ENCODE measurements at regions not wholly inside any gene's neighbourhood (a gene's known extent, or its start where the extent isn't known, plus 50 kb on each side); places are given as distances from the start of the nearest gene placed in this dataset.

DNA sequence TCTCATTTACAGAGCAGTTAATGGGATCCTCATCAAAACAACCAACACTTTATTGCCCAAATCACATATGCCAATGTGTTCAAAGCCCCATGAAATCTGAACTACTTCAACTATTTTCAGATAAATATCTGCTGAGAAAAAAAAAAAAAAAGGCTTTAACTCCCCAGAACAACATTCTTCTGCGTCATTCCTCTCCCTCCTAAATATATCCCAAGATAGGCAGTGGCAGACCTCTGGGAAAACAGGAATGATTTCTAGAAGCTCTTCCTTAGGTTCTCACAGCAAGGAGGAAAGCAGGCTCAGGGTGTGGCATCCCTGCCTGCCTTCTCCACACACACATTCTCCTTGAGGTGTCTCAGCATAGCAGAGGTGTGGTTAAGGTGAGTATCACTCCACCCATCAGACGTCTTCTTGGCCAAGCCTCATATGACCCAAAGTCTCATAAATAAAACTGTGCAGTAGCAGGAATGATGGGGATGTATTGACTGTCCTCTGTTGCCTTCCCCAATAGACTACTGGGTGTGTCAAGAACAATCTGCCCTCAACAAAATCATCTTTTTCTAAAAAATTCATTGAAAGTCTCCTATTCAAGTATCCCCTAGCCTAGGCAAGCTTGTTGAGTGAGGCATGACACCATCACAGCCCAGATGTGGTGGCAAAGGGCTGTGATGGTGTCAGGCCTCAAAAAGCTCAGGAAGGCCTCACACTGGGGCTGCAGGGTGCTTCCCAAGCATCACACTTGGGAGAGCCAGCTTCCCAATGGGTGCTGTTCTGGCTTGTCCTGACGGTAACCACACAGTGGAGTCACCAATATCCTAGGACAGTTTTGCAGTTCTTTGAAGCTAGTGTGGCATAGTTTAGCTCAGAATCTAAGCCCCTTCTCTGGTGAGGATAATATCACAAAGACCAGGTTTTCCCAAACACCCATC, 135.4 kb upstream of the SOX9 start:
- DNase-seq (no peak), ATAC-seq (no peak)
- H3K36me3 Mint-ChIP-seq (ENCODE audit: low read depth): no peaks in the 10 kb centered on the region
- peaks cover 4% of the 10 kb centered on the region for H3K4me1 Mint-ChIP-seq
- H3K4me3 Mint-ChIP-seq: no peak overlapping the region
- no peaks in the 10 kb centered on the region for H3K27me3 Mint-ChIP-seq
- H3K27ac Mint-ChIP-seq: no peak overlapping the region
- peaks cover 4% of the 10 kb centered on the region for H3K9me3 Mint-ChIP-seq

DNA sequence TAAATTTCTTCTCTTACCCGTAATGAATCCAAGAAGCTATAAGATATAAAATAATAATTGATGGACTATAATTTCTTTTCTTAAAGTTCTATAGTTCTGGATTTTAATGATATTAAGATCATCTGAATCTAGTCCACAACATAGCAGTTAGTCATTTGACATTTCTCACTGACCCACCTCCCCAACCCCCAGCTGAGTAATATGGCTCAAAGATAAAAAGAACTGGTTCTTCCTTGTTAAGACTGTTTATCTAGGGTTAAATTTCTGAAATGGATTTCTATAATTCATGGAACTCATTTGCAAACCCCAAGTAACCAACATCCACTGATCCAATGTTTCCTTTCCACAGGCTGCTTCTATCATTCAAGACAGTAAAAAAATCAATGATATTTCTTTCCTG, 133.9 kb upstream of the SOX9 start:
- Mint-ChIP-seq H3K27ac (no peak overlapping the region), H3K36me3 (ENCODE audit: low read depth) (no peaks in the 10 kb centered on the region), H3K4me1 (peaks cover 4% of the 10 kb centered on the region), H3K27me3 (no peaks in the 10 kb centered on the region), H3K4me3 (no peak overlapping the region), H3K9me3 (peaks cover 4% of the 10 kb centered on the region)
- no peak for ATAC-seq
- no peak for DNase-seq

DNA sequence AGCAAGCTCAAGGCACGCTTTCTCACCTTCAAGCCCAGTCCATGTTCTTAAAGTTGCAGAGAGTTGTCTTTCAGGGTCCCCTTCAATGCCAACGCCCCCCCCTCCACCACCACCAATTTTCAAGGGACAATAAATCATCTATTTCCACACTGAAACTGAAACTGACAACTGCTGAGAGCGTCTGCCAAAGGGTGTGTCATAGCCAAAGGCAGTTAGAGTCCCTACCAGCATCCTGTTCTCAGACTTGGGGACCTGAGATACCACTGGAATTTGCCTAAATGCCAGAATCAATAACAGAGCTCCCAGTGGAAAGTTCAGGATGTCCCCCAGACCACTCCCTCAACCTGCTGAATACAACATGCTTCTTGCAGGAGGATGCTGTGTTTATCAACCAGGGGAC, 133.2 kb upstream of the SOX9 start:
- Mint-ChIP-seq H3K9me3 (peaks cover 4% of the 10 kb centered on the region), H3K36me3 (ENCODE audit: low read depth) (no peaks in the 10 kb centered on the region), H3K27ac (no peak overlapping the region), H3K27me3 (no peaks in the 10 kb centered on the region), H3K4me1 (peaks cover 4% of the 10 kb centered on the region), H3K4me3 (no peak overlapping the region)
- DNase-seq: no peak
- no peak for ATAC-seq

DNA sequence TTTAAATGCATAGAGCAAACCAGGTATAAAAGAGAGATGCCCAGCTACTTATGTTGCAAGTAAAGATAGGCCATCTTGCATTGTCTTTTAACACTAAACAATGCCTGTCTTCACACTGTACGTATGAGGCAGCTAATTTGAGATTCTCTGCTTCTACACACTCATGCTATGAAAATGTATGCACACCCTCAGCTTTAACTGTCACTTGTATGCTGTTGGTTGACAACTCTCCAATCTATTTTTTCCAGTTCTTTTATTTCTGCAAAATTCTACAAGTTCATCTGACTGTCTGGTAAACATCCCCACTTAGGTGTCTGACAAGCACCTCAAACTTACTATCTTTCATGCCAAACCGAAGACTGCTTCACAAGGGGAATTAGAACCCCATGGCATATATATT, 131.7 kb upstream of the SOX9 start:
- H3K36me3 Mint-ChIP-seq (ENCODE audit: low read depth): no peaks in the 10 kb centered on the region
- H3K4me3 Mint-ChIP-seq: no peak overlapping the region
- no peaks in the 10 kb centered on the region for H3K27me3 Mint-ChIP-seq
- DNase-seq (no peak), ATAC-seq (no peak)
- no peak overlapping the region for H3K27ac Mint-ChIP-seq
- peaks cover 4% of the 10 kb centered on the region for H3K9me3 Mint-ChIP-seq
- peaks cover 2% of the 10 kb centered on the region for H3K4me1 Mint-ChIP-seq

DNA sequence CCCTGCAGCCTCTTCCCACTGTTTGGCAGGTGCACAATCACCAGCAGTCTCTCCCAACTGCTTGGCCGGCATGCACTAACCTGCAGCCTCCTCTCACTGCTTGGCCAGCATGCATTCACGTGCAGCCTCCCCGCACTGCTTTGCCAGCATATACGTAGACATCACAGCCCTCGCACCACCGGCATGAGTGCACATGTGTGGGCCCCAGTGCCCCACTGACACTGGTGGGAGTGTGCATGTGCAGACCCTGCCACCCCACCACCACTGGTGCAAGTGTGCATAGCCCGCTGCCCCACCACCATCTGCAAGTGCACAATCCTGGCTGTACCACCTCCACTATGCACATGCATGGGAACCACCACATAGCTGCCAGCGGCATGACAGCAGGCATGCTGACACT, 127.5 kb upstream of the SOX9 start:
- no peak overlapping the region for H3K4me3 Mint-ChIP-seq
- H3K4me1 Mint-ChIP-seq: no peaks in the 10 kb centered on the region
- no peaks in the 10 kb centered on the region for H3K9me3 Mint-ChIP-seq
- no peak overlapping the region for H3K27ac Mint-ChIP-seq
- H3K36me3 Mint-ChIP-seq (ENCODE audit: low read depth): no peaks in the 10 kb centered on the region
- ATAC-seq (no peak), DNase-seq (no peak)
- H3K27me3 Mint-ChIP-seq: no peaks in the 10 kb centered on the region

DNA sequence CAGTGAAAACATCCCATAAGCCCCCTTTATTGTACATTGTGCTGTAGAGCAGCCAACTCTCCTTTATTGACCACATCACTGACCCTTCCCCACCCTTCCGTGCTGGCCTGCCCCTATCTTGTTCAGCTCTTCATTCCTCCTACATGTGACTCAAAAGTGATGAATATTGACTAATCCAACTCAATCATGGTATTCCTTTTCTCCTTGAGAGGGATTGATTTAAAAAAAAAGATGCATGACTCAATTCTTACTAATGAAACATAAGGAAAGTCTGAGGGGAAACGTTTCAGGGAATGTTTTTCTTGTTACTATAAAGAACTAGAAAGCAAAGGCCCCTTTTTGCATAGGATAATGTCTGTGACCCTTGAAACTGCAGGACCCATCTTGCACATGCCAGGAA, 125.2 kb upstream of the SOX9 start:
- Mint-ChIP-seq H3K4me3 (no peak overlapping the region), H3K9me3 (no peaks in the 10 kb centered on the region), H3K27ac (no peak overlapping the region), H3K4me1 (no peaks in the 10 kb centered on the region), H3K36me3 (ENCODE audit: low read depth) (no peaks in the 10 kb centered on the region), H3K27me3 (no peaks in the 10 kb centered on the region)
- ATAC-seq: no peak
- DNase-seq: no peak

DNA sequence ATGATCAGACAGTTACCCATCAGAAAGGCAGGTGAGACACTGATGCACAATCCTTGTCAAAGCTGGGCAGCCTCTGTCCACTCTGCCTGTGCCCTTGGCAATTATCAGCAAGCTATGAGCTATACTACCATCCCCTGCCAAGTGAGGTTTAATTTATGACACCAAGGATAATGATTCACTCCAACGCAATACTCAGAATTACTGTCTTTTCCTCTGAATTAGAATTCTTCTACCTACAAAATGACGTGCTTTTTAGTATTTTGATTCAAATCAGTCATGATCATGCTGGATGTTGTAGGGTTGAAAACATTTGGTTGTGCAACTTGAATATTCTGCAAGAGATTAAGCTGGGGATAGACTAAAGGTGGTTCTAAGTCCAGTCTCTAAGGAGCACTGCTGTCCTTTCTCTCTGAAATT, 116.8 kb upstream of the SOX9 start:
- ATAC-seq: no peak
- Mint-ChIP-seq H3K4me1 (no peaks in the 10 kb centered on the region), H3K4me3 (no peak overlapping the region), H3K27ac (no peak overlapping the region), H3K9me3 (no peaks in the 10 kb centered on the region), H3K36me3 (ENCODE audit: low read depth) (no peaks in the 10 kb centered on the region), H3K27me3 (no peaks in the 10 kb centered on the region)
- no peak for DNase-seq

DNA sequence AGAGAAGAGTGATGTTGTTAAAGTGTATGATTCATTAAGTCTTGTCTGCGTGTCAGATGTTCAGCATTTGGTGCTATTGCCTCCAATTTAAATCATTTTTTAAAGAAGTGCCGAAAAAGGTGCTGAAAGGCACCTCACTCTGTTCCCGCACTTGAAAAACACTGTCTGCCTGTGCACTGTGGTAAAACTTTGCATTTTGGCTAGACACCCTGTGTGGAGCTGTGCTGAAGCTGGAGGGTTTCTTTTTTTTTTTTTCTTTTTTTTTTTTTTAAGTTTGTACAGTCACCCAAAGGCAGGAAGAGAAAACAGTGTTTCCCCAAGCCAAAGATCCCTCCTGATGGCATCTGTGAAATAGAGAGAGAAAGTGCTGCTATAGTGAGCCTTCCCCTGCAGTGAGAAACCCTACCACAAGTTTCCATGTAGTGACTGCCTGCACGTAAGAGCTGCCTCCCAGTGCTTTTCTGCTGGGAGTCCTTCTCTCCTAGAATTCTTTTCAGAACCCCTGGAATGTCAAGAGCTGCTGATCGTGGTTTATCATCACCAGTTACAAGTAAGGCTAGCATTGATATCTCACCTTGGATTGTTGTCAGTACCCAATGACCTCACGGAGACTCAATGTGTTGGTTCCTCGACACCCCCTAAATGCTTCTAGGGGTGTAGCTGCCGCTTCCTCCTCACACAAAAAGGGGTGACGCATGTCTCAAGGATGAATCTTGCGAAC, 116.0 kb upstream of the SOX9 start:
- Mint-ChIP-seq H3K4me3 (no peak overlapping the region), H3K4me1 (no peaks in the 10 kb centered on the region), H3K27me3 (no peaks in the 10 kb centered on the region), H3K36me3 (ENCODE audit: low read depth) (no peaks in the 10 kb centered on the region), H3K27ac (no peak overlapping the region), H3K9me3 (no peaks in the 10 kb centered on the region)
- DNase-seq: no peak
- ATAC-seq: no peak

DNA sequence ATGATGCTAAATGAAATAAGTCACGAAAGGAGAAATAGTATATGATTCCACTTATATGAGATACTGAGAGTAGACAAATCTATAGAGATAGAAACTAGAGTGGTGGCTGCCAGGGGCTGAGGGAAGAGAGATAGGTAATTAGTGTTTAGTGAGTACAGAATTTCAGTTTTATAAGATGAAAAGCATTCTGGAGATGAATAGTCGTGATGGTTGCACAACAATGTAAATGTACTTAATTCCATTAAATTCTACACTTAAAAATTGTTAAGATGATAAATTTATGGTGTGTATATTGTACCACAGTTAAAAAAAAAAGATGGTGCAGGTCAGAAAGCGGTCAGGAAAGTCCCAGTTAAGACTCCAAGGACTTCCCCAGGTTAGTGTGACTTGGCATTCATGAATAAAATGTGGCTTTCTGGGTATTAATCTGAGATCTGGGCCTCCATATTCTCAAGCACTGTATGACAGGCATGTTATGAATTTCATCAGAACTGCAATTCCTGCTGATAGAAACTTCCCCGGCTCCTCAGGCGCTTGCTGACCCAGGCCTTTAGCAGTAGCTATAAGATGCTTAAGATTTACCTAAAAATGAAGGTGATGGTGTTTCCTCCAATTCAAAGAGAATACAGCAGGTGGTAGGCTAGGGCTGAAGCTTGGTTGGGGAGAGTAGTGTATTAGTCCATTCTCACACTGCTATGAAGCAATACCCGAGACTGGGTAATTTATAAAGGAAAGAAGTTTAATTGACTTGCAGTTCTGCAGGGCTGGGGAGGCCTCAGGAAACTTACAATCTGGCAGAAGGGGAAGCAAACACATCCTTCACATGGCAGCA, 115.3 kb upstream of the SOX9 start:
- ATAC-seq (no peak), DNase-seq (no peak)
- H3K27me3 Mint-ChIP-seq: no peaks in the 10 kb centered on the region
- no peak overlapping the region for H3K4me3 Mint-ChIP-seq
- H3K4me1 Mint-ChIP-seq: no peaks in the 10 kb centered on the region
- H3K9me3 Mint-ChIP-seq: no peaks in the 10 kb centered on the region
- no peak overlapping the region for H3K27ac Mint-ChIP-seq
- no peaks in the 10 kb centered on the region for H3K36me3 Mint-ChIP-seq (ENCODE audit: low read depth)

DNA sequence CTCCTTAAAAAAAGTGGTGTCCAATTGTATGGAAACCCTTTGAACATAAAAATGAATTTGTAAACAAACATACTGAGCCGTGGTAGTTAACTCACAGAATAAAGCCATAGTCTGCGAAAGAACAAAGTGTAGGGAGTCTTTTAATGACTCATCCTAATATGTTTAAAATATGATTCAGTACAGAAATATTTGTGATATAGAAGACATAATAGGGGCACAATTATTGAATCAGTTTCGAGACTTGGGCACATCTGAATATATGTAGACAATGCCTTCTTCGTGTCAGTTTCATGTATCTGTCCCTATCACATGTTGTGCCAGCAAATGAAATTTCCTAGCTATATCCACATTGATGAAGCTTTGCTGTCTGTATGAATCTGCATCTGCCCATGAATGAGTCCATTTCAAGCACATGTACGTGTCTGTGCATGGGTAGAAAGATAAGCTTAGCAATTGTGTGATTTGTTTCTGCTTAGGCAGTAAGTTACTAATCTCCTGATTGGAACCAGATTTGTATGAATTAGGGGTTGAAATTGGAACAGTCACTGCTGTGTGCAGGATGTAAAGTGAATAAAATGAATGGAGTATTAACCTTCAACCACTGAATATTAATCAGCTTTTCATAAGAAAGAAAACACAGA, 112.5 kb upstream of the SOX9 start:
- no peaks in the 10 kb centered on the region for H3K27me3 Mint-ChIP-seq
- ATAC-seq (no peak), DNase-seq (no peak)
- no peak overlapping the region for H3K27ac Mint-ChIP-seq
- no peaks in the 10 kb centered on the region for H3K36me3 Mint-ChIP-seq (ENCODE audit: low read depth)
- no peak overlapping the region for H3K4me3 Mint-ChIP-seq
- H3K9me3 Mint-ChIP-seq: peaks cover 6% of the 10 kb centered on the region
- H3K4me1 Mint-ChIP-seq: no peaks in the 10 kb centered on the region

DNA sequence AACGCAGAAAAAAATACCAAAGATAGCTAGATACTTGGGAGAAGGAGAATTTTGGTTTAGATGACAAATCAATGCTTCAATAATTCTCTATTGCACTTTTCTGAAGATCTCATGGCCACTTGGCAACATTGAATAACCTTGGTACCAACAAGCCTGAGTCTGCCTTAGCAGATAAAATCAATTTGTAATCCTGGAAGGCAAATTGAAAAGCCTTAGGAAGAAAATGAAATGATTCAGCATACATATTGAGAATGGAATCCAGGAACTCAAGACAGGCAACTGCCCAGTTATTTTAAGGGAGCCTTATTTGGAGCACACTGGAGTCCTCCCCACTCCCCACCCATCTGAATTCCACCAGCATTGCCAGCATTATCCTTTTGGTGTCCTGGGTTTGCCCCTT, 109.3 kb upstream of the SOX9 start:
- Mint-ChIP-seq H3K4me1 (no peaks in the 10 kb centered on the region), H3K27me3 (no peaks in the 10 kb centered on the region), H3K27ac (no peak overlapping the region), H3K36me3 (ENCODE audit: low read depth) (no peaks in the 10 kb centered on the region), H3K4me3 (no peak overlapping the region), H3K9me3 (peaks cover 6% of the 10 kb centered on the region)
- ATAC-seq: no peak
- DNase-seq: no peak

DNA sequence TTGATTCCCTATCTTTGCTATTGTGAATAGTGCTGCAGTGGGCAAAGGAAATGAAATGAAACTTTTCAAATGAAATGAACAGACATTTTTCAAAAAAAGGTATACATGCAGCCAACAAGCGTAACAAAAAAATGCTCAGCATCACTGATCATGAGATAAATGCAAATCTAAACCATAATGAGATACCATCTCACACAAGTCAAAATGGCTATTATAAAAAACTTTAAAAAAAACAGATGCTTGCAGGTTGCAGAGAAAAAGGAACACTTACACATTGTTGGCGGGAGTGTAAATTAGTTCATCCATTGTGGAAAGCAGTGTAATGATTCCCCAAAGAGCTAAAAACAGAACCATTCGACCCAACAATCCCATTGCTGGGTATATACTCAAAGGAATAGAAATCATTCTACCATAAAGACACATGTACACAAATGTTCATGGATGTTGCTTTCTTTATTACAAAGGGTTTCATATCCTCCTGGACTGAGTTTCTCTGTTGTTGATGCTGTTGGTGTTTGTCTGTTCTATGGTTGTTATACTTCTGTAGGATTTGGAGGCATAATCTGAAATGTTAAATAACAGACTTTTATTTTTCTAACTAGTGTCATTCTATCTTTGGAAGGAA, 99.3 kb upstream of the SOX9 start:
- Mint-ChIP-seq H3K4me1 (no peaks in the 10 kb centered on the region), H3K36me3 (ENCODE audit: low read depth) (no peaks in the 10 kb centered on the region), H3K9me3 (peaks cover 3% of the 10 kb centered on the region), H3K27ac (no peak overlapping the region), H3K4me3 (no peak overlapping the region), H3K27me3 (peaks cover 3% of the 10 kb centered on the region)
- ATAC-seq (no peak), DNase-seq (no peak)

DNA sequence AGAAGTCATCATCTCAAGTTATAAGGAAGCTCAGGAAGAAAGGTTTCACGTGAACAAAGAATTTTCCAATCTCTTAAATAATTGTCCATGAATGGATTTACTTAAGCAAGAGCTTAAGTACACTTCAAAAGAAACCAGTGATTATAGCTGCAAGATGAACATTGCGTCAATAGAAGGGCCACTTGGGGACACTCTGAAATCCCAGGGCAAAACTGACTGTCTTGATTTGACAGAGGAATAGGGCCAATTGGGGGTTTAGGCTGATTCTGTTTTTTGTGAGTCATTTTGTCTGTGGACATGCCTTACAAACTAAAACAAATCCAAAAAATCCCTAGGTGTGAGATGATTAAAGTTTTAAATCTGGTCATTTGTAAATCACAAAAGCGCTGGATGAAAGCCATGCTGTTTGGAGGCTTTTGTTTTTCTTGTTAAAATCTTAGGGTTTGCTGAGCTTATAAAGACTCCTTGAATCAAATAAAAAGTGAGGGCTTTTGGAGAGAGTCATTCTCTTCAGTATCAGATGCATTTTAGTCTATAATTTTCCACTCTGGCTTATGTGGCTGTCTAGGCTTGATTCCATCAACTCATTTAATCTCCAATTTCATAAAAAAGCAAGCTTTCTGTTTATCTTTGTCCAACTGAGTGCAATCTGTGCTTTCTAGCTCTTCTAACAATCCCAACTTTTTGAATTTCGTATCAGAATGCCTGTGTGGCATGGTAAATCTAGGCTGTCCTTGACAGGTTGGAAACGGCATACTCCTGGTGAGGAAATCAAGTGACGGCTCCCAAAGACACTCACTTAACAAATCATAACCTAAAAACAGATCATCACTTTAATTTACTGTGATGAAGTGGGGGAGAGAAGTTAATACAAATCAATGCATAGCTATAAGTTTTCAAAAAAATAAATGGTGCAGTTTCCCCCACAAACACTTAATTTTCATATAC, 98.2 kb upstream of the SOX9 start:
- H3K4me3 Mint-ChIP-seq: no peak overlapping the region
- peaks cover 3% of the 10 kb centered on the region for H3K9me3 Mint-ChIP-seq
- H3K27me3 Mint-ChIP-seq: peaks cover 3% of the 10 kb centered on the region
- DNase-seq: no peak
- no peak overlapping the region for H3K27ac Mint-ChIP-seq
- no peaks in the 10 kb centered on the region for H3K4me1 Mint-ChIP-seq
- no peak for ATAC-seq
- no peaks in the 10 kb centered on the region for H3K36me3 Mint-ChIP-seq (ENCODE audit: low read depth)

All from activated naive CD8-positive, alpha-beta T cell treated with anti-CD3 and anti-CD28 coated beads, Interleukin-2, amount 50 U/mL, for 24 hours (primary cell).